ENCODE measurements at regions not wholly inside any gene's neighbourhood (a gene's known extent, or its start where the extent isn't known, plus 50 kb on each side); places are given as distances from the start of the nearest gene placed in this dataset.

GRCh38 chr12:125435871-125436270 lies 370.6 kb downstream of the AACS start:
- DNase-seq = no peak

- no peak for DNase-seq
Measured at GRCh38 chr12:125436686-125437085, 371.5 kb downstream of the AACS start.

GRCh38 chr12:125440399-125440798 lies 375.2 kb downstream of the AACS start:
- DNase-seq = no peak

GRCh38 chr12:125443341-125443740 lies 378.1 kb downstream of the AACS start:
- DNase-seq = no peak

GRCh38 chr12:125451408-125451807 lies 386.2 kb downstream of the AACS start:
- DNase-seq = no peak

GRCh38 chr12:125453751-125454150 lies 388.5 kb downstream of the AACS start:
- no peak for DNase-seq

GRCh38 chr12:125454291-125454690 lies 389.1 kb downstream of the AACS start:
- no peak for DNase-seq

- no peak for DNase-seq
Measured at GRCh38 chr12:125454786-125455480, 389.7 kb downstream of the AACS start.

GRCh38 chr12:125455556-125455955 lies 390.3 kb downstream of the AACS start:
- DNase-seq = no peak

GRCh38 chr12:125458552-125459268 lies 393.5 kb downstream of the AACS start:
- no peak for DNase-seq

GRCh38 chr12:125461831-125462230 lies 396.6 kb downstream of the AACS start:
- DNase-seq = no peak

- DNase-seq = no peak
Measured at GRCh38 chr12:125463386-125463785, 398.2 kb downstream of the AACS start.

GRCh38 chr12:125467363-125467762 lies 402.1 kb downstream of the AACS start:
- no peak for DNase-seq

- no peak for DNase-seq
Measured at GRCh38 chr12:125469683-125470082, 404.4 kb downstream of the AACS start.

GRCh38 chr12:125470838-125471783 lies 405.9 kb downstream of the AACS start:
- DNase-seq = no peak

GRCh38 chr12:125473501-125473900 lies 408.3 kb downstream of the AACS start:
- DNase-seq = no peak

- no peak for DNase-seq
Measured at GRCh38 chr12:125487336-125487735, 422.1 kb downstream of the AACS start.

GRCh38 chr12:125491553-125491952 lies 426.3 kb downstream of the AACS start:
- DNase-seq = no peak

- no peak for DNase-seq
Measured at GRCh38 chr12:125492354-125493270, 427.4 kb downstream of the AACS start.

- no peak for DNase-seq
Measured at GRCh38 chr12:125493704-125494308, 428.6 kb downstream of the AACS start.

- DNase-seq = no peak
Measured at GRCh38 chr12:125503128-125503527, 437.9 kb downstream of the AACS start.

- no peak for DNase-seq
Measured at GRCh38 chr12:125509195-125509594, 444.0 kb downstream of the AACS start.
